ENCODE measurements at regions not wholly inside any gene's neighbourhood (a gene's known extent, or its start where the extent isn't known, plus 50 kb on each side); places are given as distances from the start of the nearest gene placed in this dataset.

GRCh38 chr5:142446131-142446959, 121.5 kb upstream of the SPRY4 start:
- no peak for TF ChIP-seq CTCF (conservative IDR thresholded peaks at IDR 0.05; ENCODE audit: low read depth in 2 of 2)
- TF ChIP-seq EZH2 (IDR thresholded peaks at IDR 0.05; ENCODE audit: low read depth, unreplicated experiment): no peak
- TF ChIP-seq REST (IDR thresholded peaks at IDR 0.05; ENCODE audit: unreplicated experiment): no peak
- no peak for TF ChIP-seq POLR2AphosphoS5 (IDR thresholded peaks at IDR 0.05; ENCODE audit: low read depth)
- TF ChIP-seq CREB1 (CRISPR knock-in tag; IDR thresholded peaks at IDR 0.05; ENCODE audit: low read depth): no peak
- TF ChIP-seq EZH2phosphoT487 (IDR thresholded peaks at IDR 0.05; ENCODE audit: unreplicated experiment): no peak
- no peak for TF ChIP-seq STAT1 (IDR thresholded peaks at IDR 0.05; ENCODE audit: unreplicated experiment)
- no peak for TF ChIP-seq ETS1 (IDR thresholded peaks at IDR 0.05)
- TF ChIP-seq ZNF114 (CRISPR knock-in tag; IDR thresholded peaks at IDR 0.05): no peak
- no peak for TF ChIP-seq ZNF331 (CRISPR knock-in tag; IDR thresholded peaks at IDR 0.05; ENCODE audit: low read depth)
- no peak for TF ChIP-seq JUNB (IDR thresholded peaks at IDR 0.05; ENCODE audit: unreplicated experiment)
- TF ChIP-seq NANOG (IDR thresholded peaks at IDR 0.05; ENCODE audit: borderline replicate concordance): no peak
